HFFc6 (cell line): ENCODE measurements at regions not wholly inside any gene's neighbourhood (a gene's known extent, or its start where the extent isn't known, plus 50 kb on each side); places are given as distances from the start of the nearest gene placed in this dataset.

Experiments used
- DNase-seq: peaks from one replicate; pipeline ENCODE4 v3.0.0-alpha.2; 2018
- H3K27ac Mint-ChIP-seq: 2 replicates; pipeline ENCODE4 v1.8.0; 2020; ENCODE audit warnings: mild to moderate bottlenecking, mixed read lengths
- H3K27me3 Mint-ChIP-seq: 2 replicates; pipeline ENCODE4 v1.8.0; 2021; ENCODE audit warnings: mild to moderate bottlenecking, moderate library complexity, mixed read lengths; ENCODE audit not compliant: insufficient read depth
- H3K36me3 Mint-ChIP-seq: 2 replicates; pipeline ENCODE4 v1.8.0; 2021; ENCODE audit warnings: low read depth, mixed read lengths
- H3K4me1 Mint-ChIP-seq: 2 replicates; pipeline ENCODE4 v1.8.0; 2020; ENCODE audit warnings: low read depth, mixed read lengths
- H3K4me3 Mint-ChIP-seq: 2 replicates; pipeline ENCODE4 v1.8.0; 2020; ENCODE audit warnings: mild to moderate bottlenecking, moderate library complexity, mixed read lengths
- H3K9me3 Mint-ChIP-seq: 2 replicates; pipeline ENCODE4 v1.8.0; 2020; ENCODE audit warnings: mild to moderate bottlenecking, mixed read lengths
- TF ChIP-seq, protein P1 (sequence below): fragments of 200-600 bp; sonication (generic); IDR thresholded peaks from 2 replicates; pipeline ENCODE4 v1.5.0; 2021; ENCODE audit warnings: antibody characterized with exemption, mild to moderate bottlenecking

GRCh38 chr13:50435011-50435410 lies 408.5 kb downstream of the DLEU7 start:
- Mint-ChIP-seq H3K4me1 (no peaks in the 10 kb centered on the region), H3K4me3 (no peak overlapping the region), H3K27ac (no peak overlapping the region), H3K27me3 (no peaks in the 10 kb centered on the region; the same call in 1 of the 2 replicates), H3K36me3 (no peaks in the 10 kb centered on the region), H3K9me3 (no peaks in the 10 kb centered on the region)
- no peak for DNase-seq
- TF ChIP-seq, protein P1, sequence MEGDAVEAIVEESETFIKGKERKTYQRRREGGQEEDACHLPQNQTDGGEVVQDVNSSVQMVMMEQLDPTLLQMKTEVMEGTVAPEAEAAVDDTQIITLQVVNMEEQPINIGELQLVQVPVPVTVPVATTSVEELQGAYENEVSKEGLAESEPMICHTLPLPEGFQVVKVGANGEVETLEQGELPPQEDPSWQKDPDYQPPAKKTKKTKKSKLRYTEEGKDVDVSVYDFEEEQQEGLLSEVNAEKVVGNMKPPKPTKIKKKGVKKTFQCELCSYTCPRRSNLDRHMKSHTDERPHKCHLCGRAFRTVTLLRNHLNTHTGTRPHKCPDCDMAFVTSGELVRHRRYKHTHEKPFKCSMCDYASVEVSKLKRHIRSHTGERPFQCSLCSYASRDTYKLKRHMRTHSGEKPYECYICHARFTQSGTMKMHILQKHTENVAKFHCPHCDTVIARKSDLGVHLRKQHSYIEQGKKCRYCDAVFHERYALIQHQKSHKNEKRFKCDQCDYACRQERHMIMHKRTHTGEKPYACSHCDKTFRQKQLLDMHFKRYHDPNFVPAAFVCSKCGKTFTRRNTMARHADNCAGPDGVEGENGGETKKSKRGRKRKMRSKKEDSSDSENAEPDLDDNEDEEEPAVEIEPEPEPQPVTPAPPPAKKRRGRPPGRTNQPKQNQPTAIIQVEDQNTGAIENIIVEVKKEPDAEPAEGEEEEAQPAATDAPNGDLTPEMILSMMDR = no peak

DNA sequence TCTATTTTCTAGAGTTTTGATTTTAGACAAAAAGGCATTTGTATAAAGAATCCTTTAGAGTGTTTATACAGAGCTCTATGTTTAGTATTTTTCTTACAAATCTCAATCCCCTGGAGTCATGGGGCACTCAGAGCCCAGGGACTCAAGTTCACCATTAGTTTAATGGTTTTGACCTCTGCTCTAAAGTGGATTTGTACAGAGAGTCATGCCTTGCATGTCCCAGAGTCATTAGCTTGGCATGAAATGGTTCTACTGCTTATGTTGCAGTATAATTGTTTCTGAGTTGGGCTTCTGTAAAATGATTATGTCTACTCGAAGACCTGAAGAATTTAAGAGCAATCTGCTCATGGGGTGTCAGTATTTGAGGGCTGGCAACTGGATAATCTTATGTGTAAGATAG lies 406.2 kb downstream of the DLEU7 start:
- Mint-ChIP-seq H3K4me3 (no peak overlapping the region), H3K27ac (no peak overlapping the region), H3K4me1 (no peaks in the 10 kb centered on the region), H3K9me3 (no peaks in the 10 kb centered on the region), H3K36me3 (no peaks in the 10 kb centered on the region), H3K27me3 (no peaks in the 10 kb centered on the region; the same call in 1 of the 2 replicates)
- TF ChIP-seq, protein P1 = no peak
- no peak for DNase-seq

DNA sequence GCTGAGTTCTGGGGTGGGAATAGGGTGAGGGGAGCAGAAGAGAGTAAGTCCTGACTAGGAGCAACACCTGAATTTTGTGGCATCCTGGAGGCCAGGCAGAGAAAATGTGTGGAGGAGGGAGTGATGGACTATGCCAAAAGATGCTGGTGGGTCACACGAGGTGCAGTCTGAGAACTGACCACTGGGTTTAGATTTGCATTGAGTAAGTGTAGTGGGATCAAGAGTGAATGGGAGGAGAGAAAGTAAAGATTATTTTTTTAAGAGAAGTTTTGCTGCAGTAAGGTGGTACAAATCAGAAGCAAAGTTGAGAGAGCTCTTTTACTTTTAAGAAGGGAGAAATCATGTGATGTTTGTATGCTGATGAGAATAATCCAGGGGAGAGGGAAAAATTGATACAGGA lies 405.1 kb downstream of the DLEU7 start:
- TF ChIP-seq, protein P1 = 0 out of 2 replicates have a peak, but pooled peaks have one; percentile 10
- Mint-ChIP-seq H3K4me1 (no peaks in the 10 kb centered on the region), H3K4me3 (no peak overlapping the region), H3K9me3 (no peaks in the 10 kb centered on the region), H3K36me3 (no peaks in the 10 kb centered on the region), H3K27ac (no peak overlapping the region), H3K27me3 (no peaks in the 10 kb centered on the region)
- DNase-seq = no peak

DNA sequence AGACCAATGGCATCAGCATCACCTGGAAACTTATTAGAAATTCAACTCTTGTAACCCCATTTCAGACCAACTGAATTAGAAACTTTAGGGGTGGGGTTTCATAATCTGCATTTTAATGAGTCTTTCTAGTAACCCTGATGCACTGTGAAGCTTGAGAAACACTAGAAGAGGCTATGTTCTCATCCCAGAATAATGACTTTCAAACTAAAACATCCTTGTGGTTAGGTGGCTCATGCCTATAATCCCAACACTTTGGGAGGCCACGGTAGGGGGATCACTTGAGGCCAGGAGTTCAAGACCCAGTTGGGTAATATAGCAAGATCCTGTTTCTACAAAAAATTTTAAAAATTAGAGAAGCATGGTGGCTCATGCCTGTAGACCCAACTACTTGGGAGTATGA lies 402.4 kb downstream of the DLEU7 start:
- no peak overlapping the region for H3K27ac Mint-ChIP-seq
- no peak for DNase-seq

DNA sequence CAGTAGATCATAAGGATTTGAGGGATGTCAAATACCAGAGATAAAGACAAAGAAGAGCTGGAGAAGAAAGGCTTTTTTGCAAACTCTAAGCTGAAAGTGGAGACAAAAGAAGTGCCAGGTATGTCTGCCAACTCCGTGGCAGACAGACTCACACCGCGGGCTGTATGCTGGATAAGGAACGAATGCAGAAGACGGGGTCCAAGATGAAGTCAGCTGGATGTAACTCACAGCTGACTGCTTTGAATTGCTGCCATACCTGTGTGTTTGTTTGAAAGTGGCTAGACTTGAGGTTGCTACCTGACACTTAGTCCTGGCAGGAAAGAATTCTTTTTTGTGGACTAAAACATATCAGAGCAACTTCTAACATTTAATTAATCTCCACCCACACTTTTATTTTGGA lies 398.8 kb downstream of the DLEU7 start:
- TF ChIP-seq, protein P1 = no peak
- no peaks in the 10 kb centered on the region for H3K4me1 Mint-ChIP-seq
- no peak for DNase-seq
- H3K36me3 Mint-ChIP-seq = no peaks in the 10 kb centered on the region
- no peaks in the 10 kb centered on the region for H3K9me3 Mint-ChIP-seq
- H3K4me3 Mint-ChIP-seq = no peak overlapping the region
- H3K27me3 Mint-ChIP-seq = peaks cover 4% of the 10 kb centered on the region
- H3K27ac Mint-ChIP-seq = no peak overlapping the region

More for the DNA sequence above, 402.4 kb downstream of the DLEU7 start:
- Mint-ChIP-seq H3K4me3 (no peak overlapping the region), H3K4me1 (no peaks in the 10 kb centered on the region), H3K36me3 (no peaks in the 10 kb centered on the region), H3K27me3 (no peaks in the 10 kb centered on the region; the same call in 1 of the 2 replicates), H3K9me3 (no peaks in the 10 kb centered on the region)
- TF ChIP-seq, protein P1 = no peak

GRCh38 chr13:50446611-50447010 lies 396.9 kb downstream of the DLEU7 start:
- Mint-ChIP-seq H3K36me3 (no peaks in the 10 kb centered on the region), H3K4me1 (no peaks in the 10 kb centered on the region), H3K27ac (no peak overlapping the region), H3K4me3 (no peak overlapping the region), H3K27me3 (peaks cover 10% of the 10 kb centered on the region), H3K9me3 (no peaks in the 10 kb centered on the region)
- TF ChIP-seq, protein P1 = no peak
- DNase-seq = no peak
